Activated CD8-positive, alpha-beta memory T cell treated with anti-CD3 and anti-CD28 coated beads, Interleukin-2, amount 10 ng/mL, durations not matched to agents 7 days and 5 days (primary cell): ENCODE measurements at regions not wholly inside any gene's neighbourhood (a gene's known extent, or its start where the extent isn't known, plus 50 kb on each side); places are given as distances from the start of the nearest gene placed in this dataset.

Experiments used
- ATAC-seq: fragments of 150-1000 bp; cut with Tn5 transposase; one replicate; pipeline ENCODE4 v1.10.0; 2021; ENCODE audit warnings: moderate library complexity
- CTCF ChIA-PET: fragments of 350-600 bp; sonication (Branson Sonifier 250); formaldehyde crosslinking; loops from one replicate; lab custom pipeline; 2021; ENCODE audit warnings: antibody characterized with exemption; lab: Charles Lee
- DNase-seq: peaks from one replicate; pipeline ENCODE4 v3.0.0-alpha.2; 2020
- H3K27ac Mint-ChIP-seq: one replicate; pipeline ENCODE4 v1.8.0; 2021; ENCODE audit warnings: mild to moderate bottlenecking, mixed read lengths
- H3K27me3 Mint-ChIP-seq: one replicate; pipeline ENCODE4 v1.8.0; 2021; ENCODE audit warnings: mixed read lengths
- H3K36me3 Mint-ChIP-seq: one replicate; pipeline ENCODE4 v1.8.0; 2021; ENCODE audit warnings: mild to moderate bottlenecking, mixed read lengths
- H3K4me1 Mint-ChIP-seq: one replicate; pipeline ENCODE4 v1.8.0; 2021; ENCODE audit warnings: mixed read lengths
- H3K4me3 Mint-ChIP-seq: one replicate; pipeline ENCODE4 v1.8.0; 2021; ENCODE audit warnings: mild to moderate bottlenecking, moderate library complexity, mixed read lengths
- H3K9me3 Mint-ChIP-seq: one replicate; pipeline ENCODE4 v1.8.0; 2022; ENCODE audit warnings: low read depth, mixed read lengths

DNA sequence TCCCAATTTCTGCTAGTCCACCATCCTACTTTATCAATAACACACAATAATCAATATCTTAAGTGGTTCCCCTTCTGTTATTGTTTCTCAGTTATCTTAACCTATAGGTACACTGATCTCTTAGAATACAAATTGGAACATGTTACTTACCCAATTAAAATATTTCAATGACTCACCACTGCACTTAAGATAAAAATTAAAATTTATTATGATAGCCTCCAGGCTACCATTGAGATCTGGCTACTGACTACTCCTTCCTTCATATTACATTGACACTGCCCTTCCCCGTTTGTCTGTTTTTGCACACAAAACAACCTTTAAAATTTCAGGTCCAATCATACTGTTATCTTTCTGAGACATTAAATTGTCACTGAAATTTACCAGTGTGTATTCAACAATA lies 1074.7 kb downstream of the ADGRL3 start:
- peaks cover 12% of the 10 kb centered on the region for H3K9me3 Mint-ChIP-seq
- ATAC-seq, result no peak
- no peaks in the 10 kb centered on the region for H3K36me3 Mint-ChIP-seq
- no peak for DNase-seq
- no peaks in the 10 kb centered on the region for H3K27me3 Mint-ChIP-seq
- no peak overlapping the region for H3K27ac Mint-ChIP-seq
- CTCF ChIA-PET, result no interaction called here
- no peak overlapping the region for H3K4me3 Mint-ChIP-seq
- H3K4me1 Mint-ChIP-seq, result no peaks in the 10 kb centered on the region

GRCh38 chr4:62271107-62271506 lies 1071.0 kb downstream of the ADGRL3 start:
- H3K4me1 Mint-ChIP-seq, result no peaks in the 10 kb centered on the region
- no peak overlapping the region for H3K4me3 Mint-ChIP-seq
- CTCF ChIA-PET, result no interaction called here
- H3K36me3 Mint-ChIP-seq, result no peaks in the 10 kb centered on the region
- H3K27ac Mint-ChIP-seq, result no peak overlapping the region
- H3K27me3 Mint-ChIP-seq, result no peaks in the 10 kb centered on the region
- peaks cover 13% of the 10 kb centered on the region for H3K9me3 Mint-ChIP-seq
- no peak for ATAC-seq
- no peak for DNase-seq

DNA sequence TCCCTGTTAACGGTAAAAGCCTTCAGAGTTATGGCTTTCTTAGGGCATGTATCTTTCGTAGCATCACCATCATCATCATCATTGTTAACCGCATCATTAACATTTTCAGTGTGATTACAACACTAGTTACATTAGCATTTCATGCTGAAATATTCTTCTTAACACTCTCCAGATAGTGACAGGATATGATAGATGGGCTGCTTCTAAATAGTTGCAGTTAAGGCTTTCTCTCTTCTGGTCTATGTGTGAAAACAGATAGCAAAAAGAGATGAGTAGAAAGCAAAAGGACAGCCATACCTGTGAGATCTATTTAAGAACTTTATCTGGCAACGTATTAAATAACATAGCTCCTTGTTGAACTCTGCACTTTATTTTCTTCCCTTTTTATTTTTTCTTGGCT lies 1069.8 kb downstream of the ADGRL3 start:
- CTCF ChIA-PET, result no interaction called here
- no peak for ATAC-seq
- no peak for DNase-seq
- Mint-ChIP-seq H3K27me3 (no peaks in the 10 kb centered on the region), H3K36me3 (no peaks in the 10 kb centered on the region), H3K9me3 (peaks cover 12% of the 10 kb centered on the region), H3K27ac (no peak overlapping the region), H3K4me1 (no peaks in the 10 kb centered on the region), H3K4me3 (no peak overlapping the region)

- Mint-ChIP-seq H3K27me3 (no peaks in the 10 kb centered on the region), H3K9me3 (peaks cover 6% of the 10 kb centered on the region), H3K27ac (no peak overlapping the region), H3K36me3 (no peaks in the 10 kb centered on the region), H3K4me3 (no peak overlapping the region), H3K4me1 (no peaks in the 10 kb centered on the region)
- ATAC-seq (no peak), DNase-seq (no peak)
- CTCF ChIA-PET, result interaction anchor here (0.6 kb wide), 1 partner anchor 1868 kb away, joined by 3 read pairs; no protein-coding TSS in a partner anchor
These were observed 1063.3 kb downstream of the ADGRL3 start for GRCh38 chr4:62263454-62263853.

DNA sequence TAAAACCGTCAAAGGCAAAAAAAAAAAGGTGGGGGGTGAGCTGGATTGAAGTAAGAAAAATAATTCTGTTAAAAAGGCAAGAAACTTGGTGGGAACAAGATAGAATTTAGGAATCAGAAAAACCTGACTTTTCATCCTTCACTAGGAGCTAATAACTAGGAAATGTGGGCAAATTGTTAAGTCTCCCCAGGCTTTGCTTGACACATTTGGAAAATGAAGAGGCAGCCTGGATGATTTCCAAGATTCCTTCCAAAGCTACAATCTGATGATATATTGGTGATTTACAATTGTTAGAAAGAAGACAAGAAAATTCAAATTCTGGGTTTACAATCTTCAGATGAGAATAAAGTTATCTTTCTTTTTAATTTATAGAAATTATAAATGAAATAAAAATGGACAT lies 1062.5 kb downstream of the ADGRL3 start:
- Mint-ChIP-seq H3K4me1 (no peaks in the 10 kb centered on the region), H3K36me3 (no peaks in the 10 kb centered on the region), H3K27me3 (no peaks in the 10 kb centered on the region)

GRCh38 chr4:62260254-62260653 lies 1060.1 kb downstream of the ADGRL3 start:
- Mint-ChIP-seq H3K27ac (no peak overlapping the region), H3K4me1 (no peaks in the 10 kb centered on the region), H3K4me3 (no peak overlapping the region), H3K36me3 (no peaks in the 10 kb centered on the region), H3K27me3 (no peaks in the 10 kb centered on the region), H3K9me3 (peaks cover 9% of the 10 kb centered on the region)
- ATAC-seq (no peak), DNase-seq (no peak)
- CTCF ChIA-PET, result no interaction called here

More for the DNA sequence above, 1062.5 kb downstream of the ADGRL3 start:
- Mint-ChIP-seq H3K4me3 (no peak overlapping the region), H3K9me3 (peaks cover 7% of the 10 kb centered on the region), H3K27ac (no peak overlapping the region)
- ATAC-seq (no peak), DNase-seq (no peak)
- CTCF ChIA-PET, result no interaction called here

DNA sequence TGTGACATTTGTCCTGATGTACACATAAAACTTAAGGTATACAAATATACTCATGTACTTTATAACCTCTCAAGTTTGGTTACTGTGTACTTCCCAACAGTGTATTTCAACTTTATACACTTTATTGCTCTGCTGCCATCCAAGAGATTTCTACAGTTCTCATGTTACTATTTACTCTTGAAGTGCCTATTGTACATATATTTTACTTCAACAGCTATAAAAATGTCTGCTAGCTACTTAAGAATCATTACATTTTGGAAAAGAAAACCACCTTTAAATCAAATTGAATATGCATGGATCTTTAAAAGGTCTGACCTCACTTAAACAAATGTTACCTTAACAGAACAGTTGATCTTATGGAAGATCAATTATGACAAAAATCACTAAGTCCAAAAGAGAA lies 1056.4 kb downstream of the ADGRL3 start:
- no peaks in the 10 kb centered on the region for H3K36me3 Mint-ChIP-seq
- no peak for DNase-seq
- no peaks in the 10 kb centered on the region for H3K4me1 Mint-ChIP-seq
- H3K9me3 Mint-ChIP-seq, result peaks cover 10% of the 10 kb centered on the region
- H3K4me3 Mint-ChIP-seq, result no peak overlapping the region
- CTCF ChIA-PET, result no interaction called here
- H3K27ac Mint-ChIP-seq, result no peak overlapping the region
- no peak for ATAC-seq
- no peaks in the 10 kb centered on the region for H3K27me3 Mint-ChIP-seq

GRCh38 chr4:62252728-62253127 lies 1052.6 kb downstream of the ADGRL3 start:
- DNase-seq (no peak), ATAC-seq (no peak)
- Mint-ChIP-seq H3K4me1 (no peaks in the 10 kb centered on the region), H3K9me3 (peaks cover 5% of the 10 kb centered on the region), H3K27me3 (no peaks in the 10 kb centered on the region), H3K36me3 (no peaks in the 10 kb centered on the region), H3K27ac (no peak overlapping the region), H3K4me3 (no peak overlapping the region)
- CTCF ChIA-PET, result no interaction called here

- H3K27ac Mint-ChIP-seq, result no peak overlapping the region
- no peak overlapping the region for H3K4me3 Mint-ChIP-seq
- H3K36me3 Mint-ChIP-seq, result no peaks in the 10 kb centered on the region
- peaks cover 3% of the 10 kb centered on the region for H3K9me3 Mint-ChIP-seq
- H3K4me1 Mint-ChIP-seq, result no peaks in the 10 kb centered on the region
- CTCF ChIA-PET, result no interaction called here
- ATAC-seq (no peak), DNase-seq (no peak)
- H3K27me3 Mint-ChIP-seq, result no peaks in the 10 kb centered on the region
These were observed 1050.0 kb downstream of the ADGRL3 start for GRCh38 chr4:62250100-62250499.

- H3K36me3 Mint-ChIP-seq, result no peaks in the 10 kb centered on the region
These were observed 1043.8 kb downstream of the ADGRL3 start for GRCh38 chr4:62243895-62244294.

GRCh38 chr4:62235911-62236310 lies 1035.8 kb downstream of the ADGRL3 start:
- DNase-seq, result no peak
- Mint-ChIP-seq H3K9me3 (peaks cover 13% of the 10 kb centered on the region), H3K4me1 (no peaks in the 10 kb centered on the region), H3K27ac (no peak overlapping the region), H3K4me3 (no peak overlapping the region), H3K36me3 (no peaks in the 10 kb centered on the region), H3K27me3 (no peaks in the 10 kb centered on the region)
- CTCF ChIA-PET, result no interaction called here
- ATAC-seq, result no peak

More at GRCh38 chr4:62243895-62244294, 1043.8 kb downstream of the ADGRL3 start:
- Mint-ChIP-seq H3K4me1 (no peaks in the 10 kb centered on the region), H3K27ac (no peak overlapping the region), H3K27me3 (no peaks in the 10 kb centered on the region), H3K4me3 (no peak overlapping the region), H3K9me3 (peaks cover 6% of the 10 kb centered on the region)
- no peak for DNase-seq
- CTCF ChIA-PET, result no interaction called here
- no peak for ATAC-seq

DNA sequence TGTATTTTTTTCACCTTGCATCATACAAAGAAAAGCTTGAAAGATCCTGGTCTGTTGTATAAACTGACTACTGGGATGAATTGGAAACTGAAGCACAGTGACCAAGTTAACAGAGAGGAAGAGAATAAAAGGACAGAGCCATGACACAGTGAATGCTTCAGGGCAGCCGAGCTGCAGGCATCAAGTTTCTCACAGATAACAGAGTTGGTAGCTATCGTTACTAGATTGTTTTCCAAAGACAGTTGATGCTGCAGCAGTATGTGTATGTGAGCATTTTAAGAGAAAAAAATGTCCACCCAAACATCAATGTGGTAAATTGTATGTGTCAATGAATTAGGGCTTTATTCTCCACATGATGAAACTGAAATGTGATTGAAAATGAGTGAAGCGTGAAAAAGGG lies 1032.7 kb downstream of the ADGRL3 start:
- CTCF ChIA-PET, result no interaction called here
- DNase-seq (no peak), ATAC-seq (no peak)
- H3K9me3 Mint-ChIP-seq, result peaks cover 12% of the 10 kb centered on the region
- no peaks in the 10 kb centered on the region for H3K36me3 Mint-ChIP-seq
- H3K4me1 Mint-ChIP-seq, result no peaks in the 10 kb centered on the region
- H3K27me3 Mint-ChIP-seq, result no peaks in the 10 kb centered on the region
- H3K4me3 Mint-ChIP-seq, result no peak overlapping the region
- H3K27ac Mint-ChIP-seq, result no peak overlapping the region

- ATAC-seq, result no peak
- no peaks in the 10 kb centered on the region for H3K4me1 Mint-ChIP-seq
- CTCF ChIA-PET, result no interaction called here
- no peak overlapping the region for H3K4me3 Mint-ChIP-seq
- no peaks in the 10 kb centered on the region for H3K27me3 Mint-ChIP-seq
- H3K36me3 Mint-ChIP-seq, result no peaks in the 10 kb centered on the region
- H3K27ac Mint-ChIP-seq, result no peak overlapping the region
- DNase-seq, result no peak
- peaks cover 12% of the 10 kb centered on the region for H3K9me3 Mint-ChIP-seq
These were observed 1031.9 kb downstream of the ADGRL3 start for GRCh38 chr4:62231994-62232393.

DNA sequence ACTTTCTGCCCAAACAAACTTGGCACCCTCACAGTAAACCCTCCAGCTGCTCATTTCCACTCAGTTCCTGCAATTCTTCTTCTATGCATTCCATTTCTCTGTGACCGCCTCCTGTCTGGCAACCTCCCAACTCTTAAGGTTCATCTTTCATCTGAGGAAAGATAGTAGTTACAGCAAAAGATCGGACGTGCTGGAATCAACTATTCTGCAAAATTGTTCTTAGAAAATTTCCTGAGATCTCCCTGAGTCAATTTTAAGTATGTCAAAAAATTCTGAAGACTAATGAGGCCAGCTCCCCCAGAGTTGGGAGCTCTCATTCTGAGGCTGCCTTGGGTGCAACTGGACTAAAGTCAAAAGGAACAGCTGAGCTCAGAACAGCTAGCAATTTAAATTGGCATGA lies 1026.0 kb downstream of the ADGRL3 start:
- CTCF ChIA-PET, result no interaction called here

GRCh38 chr4:62222121-62222520 lies 1022.0 kb downstream of the ADGRL3 start:
- H3K27me3 Mint-ChIP-seq, result no peaks in the 10 kb centered on the region
- CTCF ChIA-PET, result no interaction called here
- DNase-seq (no peak), ATAC-seq (no peak)
- H3K4me3 Mint-ChIP-seq, result no peak overlapping the region
- peaks cover 12% of the 10 kb centered on the region for H3K9me3 Mint-ChIP-seq
- H3K36me3 Mint-ChIP-seq, result no peaks in the 10 kb centered on the region
- H3K27ac Mint-ChIP-seq, result no peak overlapping the region
- no peaks in the 10 kb centered on the region for H3K4me1 Mint-ChIP-seq

More for the DNA sequence above, 1026.0 kb downstream of the ADGRL3 start:
- Mint-ChIP-seq H3K36me3 (no peaks in the 10 kb centered on the region), H3K4me3 (no peak overlapping the region), H3K27ac (no peak overlapping the region), H3K4me1 (no peaks in the 10 kb centered on the region), H3K9me3 (peaks cover 11% of the 10 kb centered on the region), H3K27me3 (no peaks in the 10 kb centered on the region)
- DNase-seq (no peak), ATAC-seq (no peak)
